ENCODE measurements at regions not wholly inside any gene's neighbourhood (a gene's known extent, or its start where the extent isn't known, plus 50 kb on each side); places are given as distances from the start of the nearest gene placed in this dataset.

DNA sequence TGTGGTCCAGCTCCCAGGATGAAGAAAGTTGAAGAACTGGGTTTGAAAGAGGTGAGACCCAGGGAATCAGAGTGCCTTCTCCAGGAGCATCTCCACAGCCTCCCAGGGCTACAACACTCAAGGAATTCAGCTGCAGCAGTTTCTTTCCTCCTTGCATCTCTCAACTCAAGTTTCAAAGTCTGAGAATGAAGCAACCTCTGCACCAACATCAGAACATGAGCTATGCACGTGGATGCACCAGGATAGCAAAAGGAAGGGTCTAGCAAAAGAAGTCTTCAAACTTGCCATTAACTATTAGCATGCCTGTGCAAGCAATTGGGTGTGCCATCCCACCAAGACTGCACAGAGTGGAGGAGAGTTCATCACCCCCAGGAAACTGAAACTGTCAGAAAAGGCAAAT, 193.9 kb downstream of the OTOR start:
- FAIRE-seq (no peak), DNase-seq (ENCODE audit: insufficient read length, low spot score) (no peak)

DNA sequence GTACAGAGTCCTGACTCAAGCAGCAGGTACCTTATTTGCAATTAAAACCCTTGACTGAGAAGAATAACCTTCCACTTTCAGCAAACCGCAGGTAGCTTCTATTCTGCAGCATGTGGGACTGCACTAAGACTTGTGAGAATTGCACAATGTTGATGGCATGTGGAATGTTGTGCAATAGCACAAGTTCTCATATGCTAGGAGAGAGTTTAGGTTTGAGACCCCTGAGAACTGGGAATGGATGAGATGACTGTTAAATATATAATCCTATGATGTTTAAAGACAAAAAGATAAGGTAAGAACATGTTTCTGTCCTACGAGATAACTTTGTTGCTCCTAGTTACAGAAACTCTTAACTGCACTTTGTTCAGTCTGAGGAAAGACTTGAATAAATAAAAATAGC, 194.6 kb downstream of the OTOR start:
- no peak for FAIRE-seq

DNA sequence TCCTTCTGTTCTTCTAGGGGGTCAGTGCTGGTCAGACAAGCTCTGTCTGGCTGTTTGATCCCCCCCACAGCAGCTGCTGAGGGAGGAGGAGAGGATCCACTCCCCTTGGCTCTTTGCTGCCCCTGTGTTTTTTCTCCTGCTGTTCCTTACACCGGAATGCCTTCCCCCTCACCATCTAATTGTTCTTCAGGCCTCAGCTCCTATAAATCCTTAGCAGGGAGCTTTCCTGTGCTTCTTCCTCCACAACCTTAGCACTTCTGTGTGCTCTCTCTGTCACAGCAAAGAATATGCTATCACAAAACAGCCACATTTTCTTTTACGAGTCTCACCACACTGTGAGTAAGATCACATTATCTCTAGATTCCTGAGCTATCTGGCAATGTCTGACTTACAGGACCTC, 196.6 kb downstream of the OTOR start:
- FAIRE-seq (no peak), DNase-seq (ENCODE audit: insufficient read length, low spot score) (no peak)

More for the DNA sequence above, 194.6 kb downstream of the OTOR start:
- no peak for DNase-seq (ENCODE audit: insufficient read length, low spot score)

DNA sequence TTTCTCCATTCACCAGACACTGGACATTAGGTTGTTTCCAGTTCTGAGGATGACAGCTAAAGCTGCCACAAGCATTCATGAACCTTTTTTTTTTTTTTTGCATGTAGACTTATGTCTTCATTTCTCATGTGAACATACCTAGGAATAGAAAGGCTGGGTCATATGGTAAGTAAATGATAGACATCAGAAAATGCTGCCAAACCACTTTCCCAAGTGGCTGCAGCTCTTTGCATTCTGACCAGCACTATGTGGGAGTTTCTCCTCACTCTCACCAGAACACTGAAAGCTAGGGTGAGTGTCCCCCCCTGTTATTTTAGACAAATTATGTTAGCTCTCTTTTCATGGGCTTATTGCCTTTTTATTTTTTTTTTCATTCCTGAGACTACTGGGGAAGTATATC, 197.5 kb downstream of the OTOR start:
- FAIRE-seq (no peak), DNase-seq (ENCODE audit: insufficient read length, low spot score) (no peak)

GRCh38 chr20:16946097-16946496, 197.9 kb downstream of the OTOR start:
- DNase-seq (ENCODE audit: insufficient read length, low spot score), result no peak
- no peak for FAIRE-seq

- no peak for DNase-seq (ENCODE audit: insufficient read length, low spot score)
- no peak for FAIRE-seq
These were observed 199.3 kb downstream of the OTOR start for GRCh38 chr20:16947479-16947878.

DNA sequence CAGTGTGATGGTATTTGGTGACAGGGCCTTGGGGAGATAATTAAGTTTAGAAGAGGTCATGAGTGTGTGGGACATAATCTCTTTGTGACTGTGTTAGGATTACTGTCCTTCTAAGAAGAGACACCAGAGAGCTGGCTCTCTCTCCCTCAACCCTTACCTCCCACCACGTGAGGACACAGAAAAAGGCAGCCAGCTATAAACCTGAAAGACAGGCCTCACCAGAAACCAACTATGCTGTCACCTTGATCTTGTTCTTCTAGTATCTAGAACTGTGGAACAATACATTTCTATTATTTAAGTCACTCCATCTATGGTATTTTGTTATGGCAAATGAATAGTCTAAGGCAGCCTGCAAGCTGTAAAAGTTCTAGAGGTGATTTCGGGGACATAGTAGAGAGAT, 203.7 kb downstream of the OTOR start:
- DNase-seq (ENCODE audit: insufficient read length, low spot score) (no peak), FAIRE-seq (no peak)

DNA sequence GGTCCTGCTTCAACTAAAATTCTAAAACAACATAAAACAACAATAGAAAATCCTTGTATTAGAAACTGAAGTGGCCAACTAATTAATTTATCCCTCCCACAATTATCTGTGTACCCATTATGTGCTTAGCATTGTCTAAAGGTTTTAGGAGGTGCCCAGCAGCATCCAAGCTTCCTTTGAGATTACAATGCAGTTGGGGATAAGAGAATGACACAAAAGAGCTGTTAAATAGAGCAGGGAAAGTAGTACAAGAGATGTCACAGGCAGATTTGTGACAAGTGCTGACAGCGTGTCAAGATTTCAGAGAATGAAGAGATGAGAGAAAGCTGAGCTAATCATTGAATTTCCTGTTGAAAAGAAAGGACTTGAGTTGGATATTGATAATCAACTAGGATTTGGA, 204.8 kb downstream of the OTOR start:
- DNase-seq (ENCODE audit: insufficient read length, low spot score) (no peak), FAIRE-seq (no peak)

DNA sequence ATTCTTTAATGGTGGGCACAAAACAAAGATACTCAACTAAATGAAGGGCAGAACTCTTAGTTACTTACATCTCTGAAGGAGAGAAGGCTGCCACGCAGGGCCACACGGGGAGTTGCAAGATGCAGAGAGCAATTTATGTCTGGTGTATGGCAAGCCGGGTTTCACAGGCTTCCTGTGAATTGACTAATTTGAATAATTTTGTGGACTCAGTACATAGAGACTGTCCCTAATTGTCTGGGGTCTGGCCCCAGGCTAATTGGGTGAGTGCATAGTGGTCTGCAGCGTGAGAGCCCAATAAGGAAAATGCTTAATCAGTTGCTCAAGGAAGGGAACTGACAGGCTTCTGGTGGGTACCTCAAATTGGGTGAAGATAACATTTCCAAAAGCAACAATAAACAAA, 205.7 kb downstream of the OTOR start:
- DNase-seq (ENCODE audit: insufficient read length, low spot score) (no peak), FAIRE-seq (no peak)

DNA sequence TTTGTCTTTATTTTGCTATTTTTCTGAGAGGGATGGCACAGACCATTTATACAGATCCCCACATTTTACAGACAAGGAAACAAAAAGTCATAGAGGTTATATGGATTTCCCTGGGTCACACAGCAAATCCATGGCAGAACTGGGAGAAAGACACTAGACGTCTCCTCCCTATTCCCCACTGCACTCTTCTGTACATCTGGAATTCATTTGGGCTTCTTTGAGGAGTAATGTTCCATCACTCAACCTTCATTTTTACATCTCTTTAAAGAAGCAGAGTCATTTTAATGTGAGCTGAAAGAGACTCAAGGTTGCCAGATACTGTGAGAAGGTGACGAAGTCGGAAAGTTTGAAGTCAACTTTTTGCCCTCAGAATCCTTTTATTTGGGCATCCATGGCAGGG, 207.3 kb downstream of the OTOR start:
- no peak for FAIRE-seq

DNA sequence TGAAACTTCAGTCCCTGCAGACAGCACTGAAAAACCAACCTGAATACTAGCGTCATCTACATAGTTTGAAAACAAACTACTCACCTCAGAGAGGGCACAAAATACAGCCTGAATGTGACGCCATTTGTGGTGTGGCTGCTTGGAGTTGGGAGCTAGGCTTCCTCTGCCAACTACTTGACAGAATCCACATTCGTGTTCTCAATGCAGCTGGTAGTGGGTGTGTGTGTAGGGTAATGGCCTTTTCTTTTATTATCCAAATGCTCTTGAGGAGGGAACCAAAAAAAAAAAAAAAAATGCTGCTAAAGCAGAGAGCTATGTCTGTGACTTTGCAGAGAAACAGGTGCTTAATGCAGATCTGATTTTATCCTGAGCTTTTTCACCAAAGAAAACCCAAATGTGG, 207.8 kb downstream of the OTOR start:
- no peak for DNase-seq (ENCODE audit: insufficient read length, low spot score)
- FAIRE-seq, result no peak

More for the DNA sequence above, 207.3 kb downstream of the OTOR start:
- DNase-seq (ENCODE audit: insufficient read length, low spot score), result no peak

DNA sequence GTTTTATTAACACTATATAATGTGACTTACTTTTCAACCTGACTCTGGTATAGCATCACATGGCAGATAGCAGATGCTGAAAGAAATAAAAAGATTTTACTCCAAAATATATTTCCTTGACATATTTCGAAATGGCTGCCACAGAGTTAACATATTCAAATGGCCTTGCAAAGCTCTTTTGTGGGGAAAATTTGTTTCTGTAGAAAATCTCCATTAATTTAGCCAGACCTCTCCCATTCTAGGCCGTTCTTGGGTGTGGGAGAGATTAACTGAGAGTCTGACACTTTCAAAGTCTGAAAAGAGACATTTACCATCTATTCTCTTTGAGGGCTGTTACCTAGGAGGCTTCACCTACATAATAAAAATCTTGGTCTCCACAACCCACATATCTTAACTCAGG, 217.2 kb downstream of the OTOR start:
- DNase-seq (ENCODE audit: insufficient read length, low spot score) (no peak), FAIRE-seq (no peak)

DNA sequence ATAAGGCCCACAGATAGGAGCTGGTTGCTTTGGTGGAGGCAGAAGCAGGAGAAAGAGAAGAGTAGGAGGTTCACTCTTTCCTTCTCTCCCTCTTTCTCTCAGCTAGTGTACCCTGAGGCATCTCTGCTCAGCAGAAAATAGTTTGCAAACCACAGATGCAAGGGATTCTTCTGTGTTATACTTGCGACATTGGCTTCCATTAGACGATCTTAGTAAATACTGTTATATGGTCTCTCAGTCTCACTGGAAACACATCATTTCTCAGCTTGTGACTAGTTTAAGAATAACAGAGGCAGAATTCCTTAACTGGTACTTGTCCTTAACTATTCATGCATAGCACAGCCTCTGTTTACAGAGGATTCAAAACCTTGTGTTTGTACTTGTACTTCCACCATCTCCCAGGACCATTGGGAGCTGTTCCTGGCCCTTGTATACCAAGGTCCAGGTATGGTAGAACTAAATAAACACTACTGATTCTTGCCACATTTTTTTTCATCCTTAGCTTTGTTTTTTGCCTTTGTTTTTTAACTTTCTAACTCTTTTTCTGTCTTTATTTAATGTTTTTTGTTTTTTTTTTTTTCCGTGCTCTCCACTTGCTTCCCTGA, 218.2 kb downstream of the OTOR start:
- no peak for FAIRE-seq
- DNase-seq (ENCODE audit: insufficient read length, low spot score), result no peak

GRCh38 chr20:16968099-16968498, 219.9 kb downstream of the OTOR start:
- DNase-seq (ENCODE audit: insufficient read length, low spot score) (no peak), FAIRE-seq (no peak)

GRCh38 chr20:16970776-16971175, 222.6 kb downstream of the OTOR start:
- DNase-seq (ENCODE audit: insufficient read length, low spot score) (no peak), FAIRE-seq (no peak)

DNA sequence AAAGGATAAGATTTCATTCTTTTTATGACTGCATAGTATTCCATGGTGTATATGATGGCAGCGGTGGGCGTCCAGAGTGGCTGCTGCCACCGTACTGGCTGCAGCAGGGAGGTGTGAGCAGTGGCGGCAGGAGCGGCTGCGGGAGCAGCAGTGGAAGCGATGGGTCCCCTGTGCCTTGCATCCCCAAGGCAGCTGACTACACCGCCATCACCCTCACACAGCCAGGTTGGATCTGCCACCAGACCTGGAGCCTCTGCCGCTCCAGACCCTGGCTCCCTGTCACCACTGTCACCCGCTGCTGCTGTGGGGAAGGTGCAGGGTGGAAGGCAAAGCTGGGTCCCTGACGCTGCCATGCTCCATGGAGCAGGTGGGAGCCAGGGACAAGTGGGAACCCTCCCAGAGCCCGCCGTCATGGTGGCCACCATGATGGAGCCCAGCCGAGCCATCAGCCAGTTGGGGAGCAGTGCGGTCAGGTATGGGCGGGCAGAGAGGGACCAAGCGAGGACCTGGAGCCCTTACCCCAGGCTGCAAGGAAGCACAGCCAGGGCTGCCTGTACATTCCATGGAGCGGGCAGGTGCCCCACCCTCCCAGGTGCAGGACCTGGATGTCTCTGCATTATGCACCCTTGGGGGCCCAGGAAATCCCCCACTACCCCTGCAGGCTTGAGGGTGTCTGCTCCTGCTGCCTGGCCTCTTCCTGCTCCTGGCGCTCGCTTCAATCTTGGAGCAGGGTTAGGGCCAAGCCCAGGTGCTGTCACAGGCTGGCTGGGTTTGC, 226.1 kb downstream of the OTOR start:
- FAIRE-seq (no peak), DNase-seq (ENCODE audit: insufficient read length, low spot score) (no peak)

DNA sequence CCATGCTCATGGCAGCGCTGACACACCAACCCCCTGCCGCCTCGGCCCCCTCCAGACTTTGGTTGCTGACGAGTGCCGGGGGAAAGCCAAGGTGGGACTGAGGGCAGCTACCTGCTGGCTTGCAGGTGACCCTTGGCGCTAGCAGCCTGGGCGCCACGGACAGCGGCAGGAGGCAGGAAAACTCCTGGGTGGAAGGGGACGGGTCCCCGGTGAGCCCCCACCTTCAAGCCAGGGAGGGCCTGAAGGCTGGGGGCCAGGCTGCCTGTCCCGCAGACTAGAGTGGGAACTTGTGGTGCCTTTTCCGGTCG, 226.7 kb downstream of the OTOR start:
- DNase-seq (ENCODE audit: insufficient read length, low spot score) (no peak), FAIRE-seq (no peak)

- DNase-seq (ENCODE audit: insufficient read length, low spot score) (no peak), FAIRE-seq (no peak)
These were observed 227.5 kb downstream of the OTOR start for GRCh38 chr20:16975682-16976081.

DNA sequence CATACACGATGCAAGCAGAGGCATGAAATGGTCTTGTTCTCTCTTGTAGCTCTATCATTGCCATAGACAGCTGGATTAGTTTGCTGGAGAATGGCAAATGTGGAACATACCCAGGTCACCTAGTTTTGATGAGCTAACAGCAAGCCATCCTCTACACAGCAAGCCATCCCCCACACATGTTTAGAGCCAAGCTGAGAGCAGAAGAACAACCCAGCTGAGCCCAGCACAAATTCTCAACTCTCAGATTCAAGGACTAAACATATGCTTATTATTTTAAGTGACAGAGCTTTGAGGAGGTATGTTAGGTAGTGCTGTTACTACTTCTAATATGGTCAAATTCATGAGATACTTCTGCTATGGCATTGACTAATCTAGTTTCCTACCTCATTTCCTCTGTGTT, 230.3 kb downstream of the OTOR start:
- DNase-seq (ENCODE audit: insufficient read length, low spot score) (no peak), FAIRE-seq (no peak)

GRCh38 chr20:16982091-16982726, 234.1 kb downstream of the OTOR start:
- FAIRE-seq, result no peak

DNA sequence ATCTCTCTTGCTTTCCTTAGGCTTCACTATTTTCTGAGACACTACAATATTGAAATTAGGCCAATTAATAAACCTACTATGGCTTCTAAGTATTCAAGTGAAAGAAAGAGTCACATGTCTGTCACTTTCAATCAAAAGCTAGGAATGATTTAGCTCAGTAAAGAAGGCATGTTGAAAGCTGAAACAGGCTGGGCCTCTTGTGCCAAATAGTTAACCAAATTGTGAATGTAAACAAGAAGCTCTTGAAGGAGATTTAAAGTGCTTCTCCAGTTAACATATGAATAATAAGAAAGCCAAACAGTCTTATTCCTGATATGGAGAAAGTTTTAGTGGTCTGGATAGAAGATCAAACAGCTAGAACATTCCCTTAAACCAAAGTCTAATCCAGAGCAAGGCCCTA, 236.3 kb downstream of the OTOR start:
- DNase-seq (ENCODE audit: insufficient read length, low spot score) (no peak), FAIRE-seq (no peak)

More at GRCh38 chr20:16982091-16982726, 234.1 kb downstream of the OTOR start:
- no peak for DNase-seq (ENCODE audit: insufficient read length, low spot score)

GRCh38 chr20:17003170-17003870, 223.5 kb upstream of the PCSK2 start:
- FAIRE-seq, result no peak
- DNase-seq (ENCODE audit: insufficient read length, low spot score), result no peak
